WTC11 (cell line): ENCODE measurements at regions not wholly inside any gene's neighbourhood (a gene's known extent, or its start where the extent isn't known, plus 50 kb on each side); places are given as distances from the start of the nearest gene placed in this dataset.
"Not testable (repeated sequence)": the region's sequence is repeated elsewhere in the genome, so short reads cannot be mapped to it uniquely, and the experiment has no call there.

ENCODE experiments used
- CREB1 ChIP-seq: sonication (generic); formaldehyde crosslinking; IDR thresholded peaks from 2 replicates; pipeline ENCODE4 v1.8.0; 2023; ENCODE audit warnings: mild to moderate bottlenecking, missing genetic modification reagents
- CREM ChIP-seq: sonication (generic); formaldehyde crosslinking; IDR thresholded peaks from 2 replicates; pipeline ENCODE4 v1.8.1; 2022; ENCODE audit warnings: mild to moderate bottlenecking, missing genetic modification reagents, moderate library complexity
- CTCF ChIP-seq: fragments of 200-600 bp; IDR thresholded peaks from 2 replicates; pipeline ENCODE4 v1.8.0; 2022; ENCODE audit warnings: antibody characterized with exemption
- HMGA2 ChIP-seq: fragments of 250-450 bp; sonication (Bioruptor Pico); IDR thresholded peaks from 2 replicates; pipeline ENCODE4 v1.4.0; 2021; ENCODE audit warnings: mild to moderate bottlenecking, moderate library complexity
- PREB ChIP-seq: sonication (generic); formaldehyde crosslinking; IDR thresholded peaks from 2 replicates; pipeline ENCODE4 v1.8.1; 2022; ENCODE audit warnings: mild to moderate bottlenecking, missing genetic modification reagents, moderate library complexity, borderline replicate concordance
- ZNF121 ChIP-seq: sonication (generic); formaldehyde crosslinking; IDR thresholded peaks from 2 replicates; pipeline ENCODE4 v1.8.0; 2023; ENCODE audit warnings: missing genetic modification reagents

GRCh38 chr16:29142506-29142905 is 157.7 kb downstream of the LAT start:
- TF ChIP-seq CTCF; PREB (CRISPR knock-in tag); ZNF121 (CRISPR knock-in tag); CREB1 (CRISPR knock-in tag); CREM; HMGA2: not testable (repeated sequence)
